ENCODE measurements at regions not wholly inside any gene's neighbourhood (a gene's known extent, or its start where the extent isn't known, plus 50 kb on each side); places are given as distances from the start of the nearest gene placed in this dataset.

- TF ChIP-seq CTCF (IDR thresholded peaks at IDR 0.05) (no peak), POLR2A (IDR thresholded peaks at IDR 0.05) (no peak)
Observed at GRCh38 chr5:82351297-82351696, 73.1 kb upstream of the RPS23 start.

Data from uterus (tissue), 2 donors.